Esophagus mucosa (tissue), 1 donor: ENCODE measurements at regions not wholly inside any gene's neighbourhood (a gene's known extent, or its start where the extent isn't known, plus 50 kb on each side); places are given as distances from the start of the nearest gene placed in this dataset.
"Not testable (repeated sequence)": the region's sequence is repeated elsewhere in the genome, so short reads cannot be mapped to it uniquely, and the experiment has no call there.

ENCODE experiments used
- ATAC-seq: fragments of 200-7000 bp; cut with Tn5 transposase; one replicate; pipeline ENCODE4 v1.9.1; 2020
- donor health status: DM: yes; HTN: yes; CAD: no.

DNA sequence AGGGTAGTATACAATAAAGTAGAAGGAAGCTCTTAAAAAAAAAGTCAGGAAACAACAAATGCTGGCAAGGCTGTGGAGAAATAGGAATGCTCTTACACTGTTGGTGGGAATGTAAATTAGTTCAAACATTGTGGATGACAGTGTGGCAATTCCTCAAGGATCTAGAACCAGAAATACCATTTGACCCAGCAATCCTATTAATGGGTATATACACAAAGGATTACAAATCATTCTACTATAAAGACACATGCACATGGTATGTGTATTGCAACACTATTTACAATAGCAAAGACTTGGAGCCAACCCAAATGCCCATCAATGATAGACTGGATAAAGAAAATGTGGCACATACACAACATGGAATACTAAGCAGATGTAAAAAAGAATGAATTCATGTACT lies 444.9 kb upstream of the EPHA5 start:
- not testable (repeated sequence) for ATAC-seq

DNA sequence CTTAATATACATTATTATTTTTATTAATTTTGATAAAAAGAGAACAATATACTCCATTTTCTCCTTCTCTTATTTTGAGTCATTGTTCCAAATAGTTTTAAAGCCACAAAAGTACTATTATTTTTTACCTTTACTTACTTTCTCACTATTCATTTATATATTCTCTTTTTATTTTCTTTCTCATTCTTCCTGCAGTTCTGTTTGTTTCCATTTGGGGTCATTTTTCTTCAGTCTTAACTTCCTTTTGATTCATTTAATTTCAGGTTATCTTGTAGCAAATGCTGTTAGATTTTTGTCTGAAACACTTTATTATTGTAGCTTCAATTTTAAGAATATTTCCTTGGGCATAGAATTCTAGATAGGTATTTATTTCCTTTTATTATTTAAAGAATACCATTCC lies 438.6 kb upstream of the EPHA5 start:
- ATAC-seq = no peak

DNA sequence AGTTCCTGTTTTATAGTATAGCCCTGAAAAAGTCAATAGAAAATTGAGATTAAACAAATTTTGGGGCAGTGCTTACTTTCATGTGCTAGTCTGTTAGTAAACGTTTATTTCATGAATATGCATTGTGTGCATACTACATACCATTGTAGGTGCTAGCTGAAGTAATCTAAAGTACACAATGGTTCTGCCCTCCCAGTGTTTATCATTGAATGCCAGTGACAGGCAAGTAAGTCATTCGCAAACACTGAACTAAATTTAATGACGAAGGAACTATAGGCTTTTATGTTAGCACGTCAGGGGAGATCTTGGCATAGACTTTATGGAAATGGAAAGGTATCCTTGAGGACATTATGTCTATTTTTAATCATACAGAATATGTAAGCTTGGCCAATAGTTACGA lies 426.9 kb upstream of the EPHA5 start:
- no peak for ATAC-seq

DNA sequence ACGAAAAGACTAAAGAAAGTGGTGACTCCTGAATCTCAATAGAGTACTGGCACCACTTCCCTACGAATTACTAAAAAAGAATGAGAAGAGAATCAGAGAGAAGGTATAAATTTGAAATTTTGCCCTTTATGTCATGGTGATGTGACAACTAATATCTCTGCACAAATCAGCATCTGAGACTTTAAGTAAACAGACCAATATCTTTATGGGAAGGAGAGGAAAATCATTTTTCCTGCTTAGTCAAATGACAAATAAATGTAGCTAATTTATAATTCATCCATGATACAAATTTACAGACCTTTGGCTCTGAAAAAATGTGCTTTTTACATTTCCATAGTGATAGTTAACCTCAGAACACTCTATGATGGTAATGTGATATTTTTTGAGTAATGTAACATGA lies 424.8 kb upstream of the EPHA5 start:
- ATAC-seq = no peak

DNA sequence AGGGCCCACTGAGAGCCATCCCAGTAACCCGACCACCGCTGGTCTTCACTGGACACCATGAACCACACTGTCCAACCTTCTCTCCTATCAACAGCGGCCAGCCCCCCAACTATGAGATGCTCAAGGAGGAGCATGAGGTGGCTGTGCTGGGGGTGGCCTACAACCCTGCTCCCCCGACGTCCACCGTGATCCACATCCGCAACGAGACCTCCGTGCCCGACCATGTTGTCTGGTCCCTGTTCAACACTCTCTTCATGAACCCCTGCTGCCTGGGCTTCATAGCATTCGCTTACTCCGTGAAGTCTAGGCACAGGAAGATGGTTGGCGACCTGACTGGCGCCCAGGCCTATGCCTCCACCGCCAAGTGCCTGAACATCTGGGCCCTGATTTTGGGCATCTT lies 423.8 kb upstream of the EPHA5 start:
- no peak for ATAC-seq

DNA sequence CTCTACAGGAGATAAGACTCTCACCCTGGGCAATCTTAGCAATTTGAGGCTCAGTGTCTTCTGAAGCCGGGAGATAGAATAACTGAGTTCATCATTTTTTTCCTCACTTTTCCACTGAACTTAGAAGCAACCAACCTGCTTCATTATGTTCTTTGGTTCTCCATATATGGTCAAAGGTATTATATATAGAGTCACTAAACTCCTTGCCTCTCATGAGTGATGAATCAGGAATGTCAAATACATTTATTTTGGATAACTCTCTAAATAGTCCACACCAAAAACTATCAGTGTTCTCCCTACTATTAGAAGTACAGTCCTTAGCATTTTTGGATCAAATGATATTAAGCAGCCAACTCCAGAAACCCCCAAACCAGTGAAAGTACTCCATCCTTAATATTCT lies 421.5 kb upstream of the EPHA5 start:
- ATAC-seq = no peak

DNA sequence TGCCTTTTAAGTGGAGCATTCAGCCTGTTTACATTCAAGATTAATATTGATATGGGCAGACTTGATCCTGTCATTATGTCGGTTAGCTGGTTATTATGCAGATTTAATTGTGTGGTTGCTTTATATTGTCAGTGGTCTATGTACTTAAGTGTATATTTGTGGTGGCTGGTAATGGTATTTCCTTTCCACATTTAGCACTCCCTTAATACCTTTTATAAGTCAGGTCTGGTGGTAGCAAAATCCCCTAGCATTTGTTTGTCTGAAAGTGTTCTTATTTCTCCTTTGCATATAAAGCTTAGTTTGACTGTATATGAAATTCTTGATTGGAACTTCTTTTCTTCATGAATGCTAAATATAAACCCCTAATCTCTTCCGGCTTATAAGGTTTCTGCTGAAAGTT lies 403.7 kb upstream of the EPHA5 start:
- ATAC-seq = no peak

DNA sequence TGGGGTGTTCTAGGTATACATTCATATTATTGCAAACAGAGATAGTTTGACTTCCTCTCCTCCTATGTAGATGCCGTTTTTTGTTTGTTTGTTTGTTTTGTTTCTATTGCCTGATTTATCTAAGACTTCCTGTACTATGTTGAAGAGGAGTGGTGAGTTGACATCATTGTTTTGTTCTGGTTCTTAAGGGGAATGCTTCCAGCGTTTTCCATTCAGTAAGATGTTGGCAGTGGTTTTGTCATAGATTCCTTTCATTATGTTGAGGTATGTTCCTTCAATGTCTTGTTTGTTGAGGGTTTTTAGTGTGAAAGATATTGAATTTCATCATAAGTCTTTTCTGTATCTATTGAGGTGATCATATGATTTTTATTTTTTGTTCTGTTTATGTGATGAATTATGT lies 401.6 kb upstream of the EPHA5 start:
- ATAC-seq = no peak

DNA sequence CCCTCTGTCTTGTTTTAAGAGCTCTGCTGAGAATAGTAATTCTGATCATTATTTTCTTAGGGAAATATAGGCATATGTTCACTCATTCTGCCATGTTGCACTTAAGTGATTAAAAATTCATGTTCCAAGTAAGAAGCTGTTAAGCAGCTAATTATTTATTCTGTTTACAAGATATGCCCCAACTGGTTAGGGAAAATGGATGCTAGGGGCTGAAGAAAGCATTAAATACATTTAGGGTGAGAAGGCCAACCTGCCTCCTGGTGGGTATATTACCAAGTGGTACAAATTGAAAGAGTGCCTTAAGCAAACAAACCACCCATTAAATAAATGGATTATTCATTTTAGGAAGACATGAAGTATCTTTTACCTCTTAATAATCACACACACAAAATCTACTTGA lies 392.6 kb upstream of the EPHA5 start:
- no peak for ATAC-seq

DNA sequence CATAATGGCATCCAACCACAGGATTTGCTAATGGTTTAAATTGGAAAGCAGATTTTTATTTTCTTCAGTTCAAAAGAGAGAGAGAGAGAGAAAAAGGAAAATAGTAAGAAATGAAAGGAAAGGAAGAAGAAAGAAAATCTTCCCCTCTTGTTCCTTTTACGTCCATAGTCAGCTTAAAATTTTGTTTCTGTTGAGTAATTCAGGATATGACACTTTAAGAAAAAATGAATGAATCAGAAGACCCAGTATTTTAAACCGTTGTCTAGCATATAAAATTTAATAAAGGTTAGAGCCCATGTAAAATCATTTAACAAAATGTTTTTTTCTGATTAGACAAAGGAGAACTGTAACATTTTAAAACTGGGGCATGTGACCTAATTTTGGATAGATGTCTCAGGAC lies 391.8 kb upstream of the EPHA5 start:
- ATAC-seq = no peak

DNA sequence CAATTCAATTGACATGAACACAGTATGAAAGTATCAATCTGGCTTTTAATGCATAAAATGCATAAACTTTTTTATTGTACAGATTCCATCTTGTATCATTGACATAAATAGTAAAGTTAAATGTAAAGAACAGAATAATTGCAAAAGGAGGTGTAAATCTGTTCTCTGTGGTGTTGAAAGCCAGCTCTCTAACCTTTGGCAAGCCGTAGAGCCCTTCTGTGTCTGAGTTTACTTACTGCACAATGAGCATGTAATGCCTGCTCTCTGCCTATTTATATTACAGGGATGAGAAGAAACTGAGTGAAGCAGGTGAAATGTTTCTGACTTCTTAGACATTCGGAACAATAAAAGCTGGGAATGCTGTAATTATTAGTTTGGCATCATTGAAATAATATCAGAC lies 389.3 kb upstream of the EPHA5 start:
- ATAC-seq = no peak

DNA sequence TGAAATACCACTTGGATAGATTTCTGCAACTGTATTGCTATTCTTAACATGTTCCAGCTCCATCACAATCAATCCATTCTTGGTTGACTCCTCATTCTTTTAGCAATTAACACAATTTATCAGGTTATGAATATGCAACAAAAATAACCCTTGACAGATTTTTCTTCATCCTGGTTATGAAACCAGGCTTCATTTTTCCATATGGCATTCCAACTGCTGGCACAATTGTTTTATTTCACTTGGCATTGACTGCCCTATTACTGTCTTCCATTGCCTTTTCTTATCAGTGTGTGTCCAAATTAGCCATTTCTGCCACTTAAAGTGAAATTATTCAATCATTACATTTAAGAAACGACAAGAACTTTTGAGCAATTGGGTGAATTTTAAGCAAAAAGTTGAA lies 388.8 kb upstream of the EPHA5 start:
- ATAC-seq = no peak

DNA sequence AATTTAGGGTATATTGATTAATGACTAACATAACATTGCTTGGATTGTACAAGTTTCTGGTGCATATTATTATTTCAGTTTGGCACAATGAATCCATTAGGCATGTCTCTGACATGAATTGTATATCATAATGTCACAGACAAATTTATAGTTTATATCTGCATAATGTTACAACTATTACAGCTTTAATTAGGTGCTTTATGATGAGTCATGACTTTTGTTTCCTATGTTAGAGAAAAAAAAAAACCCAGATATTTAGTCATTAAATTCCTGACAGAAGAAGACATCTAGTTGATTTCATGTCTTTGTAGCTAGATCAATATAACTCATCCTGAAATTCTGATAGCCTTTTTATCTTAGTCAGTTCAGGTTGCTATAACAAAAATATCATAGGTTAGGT lies 385.7 kb upstream of the EPHA5 start:
- no peak for ATAC-seq

DNA sequence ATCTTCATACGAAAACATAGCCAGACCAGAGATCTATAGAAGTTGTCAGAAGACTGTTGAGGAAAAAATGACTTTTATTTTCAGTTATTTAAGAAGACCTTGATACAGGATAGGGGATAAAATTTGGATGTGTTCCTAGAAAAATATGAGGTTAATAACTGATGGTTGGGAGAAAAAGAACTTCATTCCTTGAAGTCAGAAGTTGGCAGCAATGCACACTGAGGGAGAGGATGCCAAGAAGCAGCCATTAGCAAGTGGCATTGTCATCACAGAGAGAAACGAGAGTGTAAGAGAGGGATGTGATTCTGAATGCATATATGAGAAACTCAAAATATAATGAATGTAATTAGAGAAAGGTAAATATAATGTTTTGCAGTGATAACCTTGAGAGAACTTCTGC lies 382.1 kb upstream of the EPHA5 start:
- no peak for ATAC-seq

DNA sequence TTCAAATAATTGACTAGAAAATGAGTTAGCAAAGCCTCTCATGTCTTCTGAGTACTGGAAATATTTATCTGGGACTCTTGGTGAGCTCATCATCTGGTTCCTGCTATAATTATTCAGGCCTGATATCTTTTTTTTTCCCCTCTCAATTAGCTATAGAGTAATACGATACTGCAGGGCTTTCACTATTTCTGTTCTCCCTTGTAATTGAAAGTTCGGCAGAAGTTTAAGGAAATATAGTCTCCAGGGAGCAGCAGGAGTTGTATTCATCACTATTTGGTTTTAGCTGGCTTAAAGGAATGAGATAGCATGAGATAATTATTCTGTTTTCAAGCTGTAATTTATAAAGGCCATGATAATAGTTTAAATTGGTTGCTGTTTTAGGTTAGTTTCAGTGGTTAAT lies 378.6 kb upstream of the EPHA5 start:
- no peak for ATAC-seq

DNA sequence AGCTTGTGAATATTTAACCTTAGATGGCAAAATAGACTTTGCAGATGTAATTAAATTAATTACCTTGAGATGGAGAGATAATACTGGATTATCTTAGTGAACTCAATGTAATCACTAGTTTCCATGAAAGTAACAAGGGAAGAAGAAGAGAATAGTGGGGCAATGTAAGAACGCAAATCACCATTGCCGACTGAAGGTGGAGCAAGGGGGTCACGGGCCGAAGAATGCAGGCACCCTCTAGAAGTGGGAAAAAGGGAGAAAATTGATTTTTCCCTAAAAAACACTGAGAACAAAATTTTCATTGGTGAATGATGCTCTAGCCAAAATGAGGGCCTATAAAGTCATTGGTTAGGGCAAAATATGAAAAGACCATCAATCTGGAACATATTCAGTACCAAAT lies 375.6 kb upstream of the EPHA5 start:
- ATAC-seq = no peak

DNA sequence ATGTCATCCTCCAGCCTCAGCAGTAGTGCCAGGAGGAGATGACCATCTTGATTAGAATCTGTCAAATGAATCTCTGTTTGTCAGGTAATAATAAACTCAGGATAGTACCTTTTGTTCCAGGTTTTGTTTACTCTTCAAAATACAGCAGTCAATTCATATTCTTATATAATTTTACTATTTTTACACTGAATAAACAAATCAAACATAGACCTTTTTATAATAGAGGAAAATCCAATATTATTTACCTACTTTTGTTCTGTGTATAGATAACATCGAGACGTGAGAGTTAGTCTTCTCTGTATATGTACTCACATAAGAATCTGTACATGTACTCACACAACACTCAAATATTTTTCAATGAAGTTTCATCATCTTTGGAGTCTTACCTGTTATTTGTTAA lies 365.4 kb upstream of the EPHA5 start:
- no peak for ATAC-seq

DNA sequence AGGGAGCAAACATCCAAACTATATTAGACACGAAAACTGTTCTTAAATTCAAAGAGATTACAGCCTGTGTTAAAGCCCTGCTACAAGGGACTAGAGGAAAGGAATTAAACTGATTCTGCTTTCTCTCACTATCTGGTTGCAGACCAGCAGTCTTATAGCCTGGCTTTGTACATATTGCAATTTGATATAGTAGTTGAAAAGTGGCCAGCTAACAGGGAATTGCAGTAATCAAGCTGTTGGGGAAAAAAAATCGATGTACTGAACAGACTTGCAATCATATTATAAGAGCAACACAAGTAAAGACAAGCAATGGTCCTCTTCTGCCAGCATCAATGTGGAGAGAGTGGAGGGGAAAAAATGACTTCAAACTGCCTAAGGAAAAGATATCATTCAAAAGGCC lies 364.4 kb upstream of the EPHA5 start:
- ATAC-seq = no peak

DNA sequence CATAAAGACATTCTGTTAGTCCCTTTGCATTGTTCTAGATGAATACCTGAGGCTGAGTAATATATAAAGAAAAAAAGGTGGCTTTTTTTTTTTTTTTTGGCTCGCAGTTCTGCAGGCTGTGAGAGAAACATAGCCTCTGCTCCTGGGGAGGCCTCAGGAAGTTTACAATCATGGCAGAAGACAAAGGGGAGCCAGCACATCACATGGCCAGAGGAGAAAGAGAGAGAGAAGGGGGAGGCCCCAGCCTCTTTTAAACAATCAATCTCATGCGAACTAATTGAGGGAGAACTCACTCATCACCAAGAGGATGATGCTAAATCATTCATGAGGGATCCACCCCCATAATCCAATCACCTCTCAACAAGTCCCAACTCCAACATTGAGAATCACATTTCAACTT lies 364.0 kb upstream of the EPHA5 start:
- ATAC-seq = no peak

DNA sequence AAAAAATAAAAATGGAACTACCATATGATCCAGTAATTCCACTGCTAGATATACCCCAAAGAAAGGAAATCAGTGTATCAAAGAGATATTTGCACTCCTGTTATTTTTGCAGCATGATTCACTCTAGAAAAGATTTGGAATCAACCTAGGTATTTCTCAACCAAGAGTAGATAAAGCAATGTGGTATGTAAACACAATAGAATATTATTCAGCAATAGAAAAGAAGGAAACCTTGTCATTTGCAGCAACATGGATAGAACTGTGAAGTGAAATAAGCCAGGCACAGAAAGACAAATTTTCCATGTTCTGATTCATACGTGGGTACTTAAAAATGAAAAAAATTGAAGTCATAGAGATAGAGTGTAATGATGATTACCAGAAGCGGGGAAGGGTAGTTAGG lies 362.3 kb upstream of the EPHA5 start:
- no peak for ATAC-seq

DNA sequence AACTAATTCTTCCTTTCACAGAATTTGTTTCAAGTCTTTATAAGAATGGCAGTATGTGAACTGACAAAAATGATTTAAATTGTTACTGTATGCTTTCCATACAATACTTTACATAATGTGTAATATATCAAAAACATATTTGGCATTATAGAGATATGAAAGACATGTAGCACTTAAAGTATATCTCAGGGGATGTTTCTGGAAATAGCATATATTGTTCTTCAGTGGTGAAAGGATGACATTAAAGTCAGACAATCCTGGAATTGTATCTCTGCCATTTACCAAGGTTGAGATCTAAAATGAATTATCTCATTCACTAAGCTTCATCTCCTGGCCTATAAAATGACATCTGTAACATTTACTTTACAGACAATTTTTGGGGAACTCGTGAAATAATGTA lies 358.4 kb upstream of the EPHA5 start:
- ATAC-seq = no peak

DNA sequence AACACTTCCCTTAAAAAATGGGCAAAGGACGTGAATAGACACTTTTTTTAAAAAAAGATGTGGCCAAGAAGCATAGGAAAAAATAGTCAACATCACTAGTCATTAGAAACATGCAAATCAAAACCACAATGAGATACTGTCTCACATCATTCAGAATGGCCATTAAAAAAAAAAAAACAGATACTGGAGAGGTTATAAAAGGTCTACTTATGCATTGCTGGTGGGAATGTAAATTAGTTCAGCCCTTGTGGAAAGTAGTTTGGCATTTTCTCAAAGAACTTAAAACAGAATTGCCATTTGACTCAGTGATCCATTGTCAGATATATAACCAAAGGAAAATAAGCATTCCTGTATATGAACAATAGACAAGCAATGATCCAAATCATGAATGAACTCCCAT lies 352.8 kb upstream of the EPHA5 start:
- ATAC-seq = no peak

DNA sequence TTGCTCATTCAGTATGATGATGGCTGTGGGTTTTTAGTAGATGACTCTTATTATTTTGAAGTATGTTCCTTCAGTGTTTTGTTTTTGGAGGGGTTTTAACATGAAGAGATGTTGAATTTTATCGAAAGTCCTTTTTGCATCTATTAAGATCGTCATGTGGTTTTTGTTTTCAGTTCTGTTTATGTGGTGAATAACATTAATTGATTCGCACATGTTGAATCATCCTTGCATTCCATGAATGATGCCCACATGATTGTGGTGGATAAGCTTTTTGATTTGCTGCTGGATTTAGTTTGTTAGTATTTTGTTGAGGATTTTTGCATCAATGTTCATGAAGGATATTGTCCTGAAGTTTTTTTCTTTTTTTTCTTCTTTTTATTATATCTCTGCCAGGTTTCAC lies 347.4 kb upstream of the EPHA5 start:
- ATAC-seq = no peak

DNA sequence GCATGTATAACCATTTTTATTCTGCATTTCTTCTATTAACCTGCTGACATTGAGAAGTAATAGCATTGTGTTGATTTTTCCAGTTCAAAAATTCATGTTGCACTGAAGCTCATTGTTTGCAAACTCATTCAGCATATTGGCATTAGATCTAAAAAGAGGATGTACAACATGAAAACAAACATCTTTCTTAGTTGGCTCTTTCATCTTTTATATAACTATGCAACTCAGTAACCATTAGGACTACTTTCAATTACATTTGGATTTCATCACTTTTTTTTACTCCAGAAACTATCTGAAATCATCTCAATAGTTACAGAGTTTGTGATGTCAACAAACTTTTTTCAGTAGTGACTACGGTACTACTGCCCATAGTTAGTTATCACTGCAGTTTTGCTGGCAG lies 346.0 kb upstream of the EPHA5 start:
- no peak for ATAC-seq

DNA sequence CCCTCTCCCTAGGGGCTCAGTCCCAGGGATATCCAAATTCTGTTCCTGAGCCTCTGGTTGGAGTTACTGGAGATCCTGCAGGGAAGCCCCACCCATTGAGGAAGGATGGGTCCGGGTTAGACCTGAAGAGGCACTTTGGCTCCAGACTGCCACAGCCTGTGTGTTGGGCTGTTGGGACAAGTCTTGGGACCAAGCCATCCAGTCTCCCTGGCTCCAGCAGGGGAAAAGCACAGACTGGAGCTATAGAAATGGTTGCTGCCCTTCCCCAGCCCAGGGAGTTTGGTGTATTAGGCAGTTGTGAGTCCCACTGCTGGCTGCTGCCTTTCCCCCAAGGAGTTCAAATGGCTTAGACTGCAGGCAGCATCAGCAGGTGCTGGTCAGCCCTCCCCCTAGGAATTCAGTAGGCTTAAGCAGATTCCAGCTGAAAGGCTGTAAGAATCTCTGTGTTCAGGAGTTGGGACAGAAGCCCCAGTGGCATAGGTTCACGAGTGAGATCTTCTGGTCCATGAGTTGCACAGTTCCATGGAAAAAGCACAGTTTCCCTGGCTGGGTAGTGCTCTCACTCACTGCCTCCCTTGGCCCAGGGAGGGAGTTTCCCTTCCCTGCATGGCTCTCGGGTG lies 344.0 kb upstream of the EPHA5 start:
- no peak for ATAC-seq
